DOHH2 (cell line): ENCODE measurements at regions not wholly inside any gene's neighbourhood (a gene's known extent, or its start where the extent isn't known, plus 50 kb on each side); places are given as distances from the start of the nearest gene placed in this dataset.

Source experiments
- CTCF ChIP-seq: fragments of 200-600 bp; sonication (generic); IDR thresholded peaks from one replicate; pipeline ENCODE4 v1.5.1; 2014; ENCODE audit warnings: antibody characterized with exemption, mild to moderate bottlenecking, low read depth, low read length; ENCODE audit not compliant: poor library complexity, severe bottlenecking
- EZH2phosphoT487 ChIP-seq: fragments of 200-600 bp; sonication (generic); IDR thresholded peaks from 2 replicates; pipeline ENCODE4 v1.6.1; 2017; ENCODE audit warnings: borderline replicate concordance, mild to moderate bottlenecking, antibody characterized with exemption, low read length, moderate library complexity, mixed read lengths

GRCh38 chr21:23638131-23638695 lies 1969.1 kb downstream of the MRPL39 start:
- TF ChIP-seq CTCF (no peak), EZH2phosphoT487 (no peak)
